Activated B cell treated with CpG ODN at 0.5 μM for 24 hours (primary cell): ENCODE measurements at regions not wholly inside any gene's neighbourhood (a gene's known extent, or its start where the extent isn't known, plus 50 kb on each side); places are given as distances from the start of the nearest gene placed in this dataset.

Source experiments
- ATAC-seq: fragments of 200-7000 bp; cut with Tn5 transposase; one replicate; pipeline ENCODE4 v1.10.0; 2021; ENCODE audit warnings: low read depth, mild to moderate bottlenecking, moderate library complexity
- CTCF ChIA-PET: fragments of 350-600 bp; sonication (Branson Sonifier 250); formaldehyde crosslinking; loops from one replicate; lab custom pipeline; 2021; ENCODE audit warnings: antibody characterized with exemption; lab: Charles Lee
- POLR2A ChIA-PET: fragments of 350-600 bp; sonication (Branson Sonifier 250); formaldehyde crosslinking; loops from one replicate; lab custom pipeline; 2021; ENCODE audit warnings: antibody characterized with exemption; lab: Charles Lee
- DNase-seq: peaks from one replicate; pipeline ENCODE4 v3.0.0; 2022
- H3K27ac Mint-ChIP-seq: one replicate; pipeline ENCODE4 v1.8.0; 2020; ENCODE audit warnings: mixed read lengths
- H3K27me3 Mint-ChIP-seq: one replicate; pipeline ENCODE4 v1.8.0; 2021; ENCODE audit warnings: mixed read lengths
- H3K36me3 Mint-ChIP-seq: one replicate; pipeline ENCODE4 v1.8.0; 2021; ENCODE audit warnings: low read depth, mixed read lengths
- H3K4me1 Mint-ChIP-seq: one replicate; pipeline ENCODE4 v1.8.0; 2021; ENCODE audit warnings: mixed read lengths
- H3K4me3 Mint-ChIP-seq: one replicate; pipeline ENCODE4 v1.8.0; 2020; ENCODE audit warnings: mild to moderate bottlenecking, mixed read lengths
- H3K9me3 Mint-ChIP-seq: one replicate; pipeline ENCODE4 v1.8.0; 2020; ENCODE audit warnings: mixed read lengths
- CTCF ChIP-seq: fragments of 200-600 bp; IDR thresholded peaks from one replicate; pipeline ENCODE4 v1.8.0; 2022; ENCODE audit warnings: antibody characterized with exemption, mild to moderate bottlenecking
- intact Hi-C: fragments of 100-400 bp; cut with micrococcal nuclease; formaldehyde crosslinking; loops from one replicate; pipeline ENCODE4 v1.15.1; 2024

DNA sequence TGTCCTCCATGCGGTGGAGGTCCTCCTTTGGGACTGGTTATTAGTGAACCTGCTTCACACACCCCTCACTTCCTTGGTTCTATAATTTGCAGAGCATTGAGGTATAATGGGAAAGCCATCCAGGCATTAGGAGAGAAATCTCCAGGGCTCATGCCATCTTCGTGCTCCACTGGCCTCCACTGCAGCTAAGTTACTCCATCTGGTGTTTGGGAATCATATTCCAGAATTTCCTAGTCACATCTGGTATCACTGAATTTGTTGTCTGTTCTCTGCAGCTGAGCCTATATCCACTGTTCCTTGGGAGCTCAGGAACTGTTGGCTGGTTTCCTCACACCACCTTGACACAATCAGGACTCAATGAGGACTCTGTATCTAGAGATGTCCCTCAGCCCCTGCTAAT lies 173.0 kb upstream of the TSHZ2 start:
- Mint-ChIP-seq H3K4me3 (no peak overlapping the region), H3K9me3 (no peaks in the 10 kb centered on the region), H3K4me1 (no peaks in the 10 kb centered on the region), H3K36me3 (no peaks in the 10 kb centered on the region), H3K27ac (no peak overlapping the region), H3K27me3 (peaks cover 5% of the 10 kb centered on the region)
- intact Hi-C loops, result no loop called here
- CTCF ChIA-PET, result no interaction called here
- POLR2A ChIA-PET, result no interaction called here
- no peak for DNase-seq
- no peak for TF ChIP-seq CTCF
- no peak for ATAC-seq

DNA sequence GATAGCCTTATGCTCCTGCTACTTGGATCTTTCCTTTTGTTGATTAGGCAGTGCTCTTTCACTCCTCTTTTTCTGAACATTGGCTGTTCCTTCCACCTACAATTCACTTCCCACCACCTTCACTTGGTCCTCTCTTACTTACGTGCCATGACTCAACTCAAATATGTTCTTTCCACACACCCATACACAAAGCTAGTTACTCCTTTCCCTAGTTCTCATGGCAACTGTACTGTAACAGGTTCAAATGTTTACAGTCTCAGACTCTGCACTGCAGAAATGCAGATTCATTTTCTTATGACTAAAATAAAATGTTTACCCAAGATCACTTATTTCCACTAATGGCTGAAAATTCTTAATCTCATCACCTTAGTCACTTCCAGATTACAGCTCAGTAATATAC lies 174.0 kb upstream of the TSHZ2 start:
- Mint-ChIP-seq H3K27me3 (peaks cover 6% of the 10 kb centered on the region), H3K4me1 (no peaks in the 10 kb centered on the region), H3K4me3 (no peak overlapping the region), H3K27ac (no peak overlapping the region), H3K9me3 (no peaks in the 10 kb centered on the region), H3K36me3 (no peaks in the 10 kb centered on the region)
- DNase-seq (no peak), ATAC-seq (no peak)
- ChIA-PET CTCF (no interaction called here), POLR2A (no interaction called here)
- intact Hi-C loops, result no loop called here
- no peak for TF ChIP-seq CTCF

DNA sequence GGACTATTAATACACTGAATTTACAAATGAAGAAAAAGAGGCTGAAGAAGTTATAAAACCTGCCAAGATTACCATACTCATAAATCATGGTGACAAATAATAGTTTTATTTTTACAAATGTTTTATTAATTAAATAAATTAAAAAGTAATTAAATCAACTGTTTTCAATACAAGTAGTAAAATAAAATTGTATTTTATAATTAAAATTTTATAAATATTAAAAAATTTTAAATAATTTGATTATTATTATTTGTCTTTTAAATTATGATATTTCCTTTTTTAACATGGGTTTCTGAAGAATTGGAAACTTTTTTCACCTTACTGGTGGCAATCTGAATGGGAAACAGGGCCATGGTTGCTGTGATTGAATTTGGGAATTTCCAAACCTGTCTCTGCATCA lies 177.3 kb upstream of the TSHZ2 start:
- DNase-seq (no peak), ATAC-seq (no peak)
- Mint-ChIP-seq H3K4me3 (no peak overlapping the region), H3K27me3 (peaks cover 6% of the 10 kb centered on the region), H3K9me3 (no peaks in the 10 kb centered on the region), H3K27ac (no peak overlapping the region), H3K4me1 (no peaks in the 10 kb centered on the region), H3K36me3 (no peaks in the 10 kb centered on the region)
- no peak for TF ChIP-seq CTCF
- ChIA-PET POLR2A (no interaction called here), CTCF (no interaction called here)
- intact Hi-C loops, result no loop called here

- ATAC-seq (no peak), DNase-seq (no peak)
- no peak overlapping the region for H3K27ac Mint-ChIP-seq
- ChIA-PET POLR2A (no interaction called here), CTCF (no interaction called here)
- H3K4me1 Mint-ChIP-seq, result no peaks in the 10 kb centered on the region
- no peak overlapping the region for H3K4me3 Mint-ChIP-seq
- intact Hi-C loops, result no loop called here
- TF ChIP-seq CTCF, result no peak
- H3K36me3 Mint-ChIP-seq, result no peaks in the 10 kb centered on the region
- H3K27me3 Mint-ChIP-seq, result peaks cover 6% of the 10 kb centered on the region
- H3K9me3 Mint-ChIP-seq, result no peaks in the 10 kb centered on the region
These were observed 178.7 kb upstream of the TSHZ2 start for GRCh38 chr20:52793339-52793963.

GRCh38 chr20:52791091-52791490 lies 181.1 kb upstream of the TSHZ2 start:
- no peak overlapping the region for H3K27ac Mint-ChIP-seq
- no peak overlapping the region for H3K4me3 Mint-ChIP-seq
- H3K27me3 Mint-ChIP-seq, result peaks cover 4% of the 10 kb centered on the region
- no peak for TF ChIP-seq CTCF
- no peaks in the 10 kb centered on the region for H3K36me3 Mint-ChIP-seq
- ATAC-seq (no peak), DNase-seq (no peak)
- ChIA-PET POLR2A (no interaction called here), CTCF (no interaction called here)
- H3K9me3 Mint-ChIP-seq, result no peaks in the 10 kb centered on the region
- intact Hi-C loops, result no loop called here
- no peaks in the 10 kb centered on the region for H3K4me1 Mint-ChIP-seq
